ENCODE measurements at regions not wholly inside any gene's neighbourhood (a gene's known extent, or its start where the extent isn't known, plus 50 kb on each side); places are given as distances from the start of the nearest gene placed in this dataset.

DNA sequence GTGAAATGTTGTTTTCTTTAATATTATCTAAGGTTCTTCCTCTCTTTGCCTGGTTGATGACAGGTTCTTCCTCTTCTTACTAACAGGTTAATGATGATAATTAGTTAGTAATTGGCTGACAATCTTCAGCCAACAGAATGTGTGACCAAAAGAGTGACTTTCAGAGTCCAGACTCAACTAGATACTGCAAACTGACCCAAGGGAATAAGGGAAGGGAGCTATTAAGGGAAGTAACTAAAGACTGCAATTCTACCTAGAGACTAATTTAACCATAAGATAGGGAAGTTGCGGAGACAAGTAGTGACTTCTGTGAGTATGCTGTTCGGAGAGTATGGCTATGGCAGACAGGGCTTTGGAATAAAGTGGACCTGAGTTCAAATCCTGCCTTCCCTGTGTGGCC is 127.3 kb upstream of the TACR1 start:
- Histone ChIP-seq H4K20me1 (ENCODE audit: control insufficient read depth, insufficient read depth) (no peaks in the 10 kb centered on the region), H3K27ac (ENCODE audit: control insufficient read depth, insufficient read depth) (no peak overlapping the region), H3K9me3 (replicated peaks; ENCODE audit: control insufficient read depth, insufficient read depth, low read length) (no peaks in the 10 kb centered on the region; the same call in 2 of the 3 replicates), H3K9ac (ENCODE audit: control insufficient read depth, insufficient read depth, low read length) (no peak overlapping the region), H3K79me2 (ENCODE audit: control insufficient read depth, insufficient read depth, low read length) (no peaks in the 10 kb centered on the region), H3K4me1 (ENCODE audit: control insufficient read depth, insufficient read depth, low read length) (no peaks in the 10 kb centered on the region; the same call in 1 of the 2 replicates), H3K36me3 (ENCODE audit: control insufficient read depth in 2 of 2, insufficient read depth in 2 of 2, low read length in 1 of 2) (no peaks in the 10 kb centered on the region), H3K4me3 (no peak overlapping the region), H3K4me2 (ENCODE audit: control insufficient read depth, insufficient read depth) (no peak overlapping the region), H2AFZ (ENCODE audit: control insufficient read depth, low read depth, low read length) (no peak overlapping the region), H3K27me3 (replicated peaks in 1 of 2; ENCODE audit: control insufficient read depth in 2 of 2, insufficient read depth in 2 of 2, low read length in 1 of 2) (no peaks in the 10 kb centered on the region)
- SMC1A ChIA-PET (ENCODE audit: uncharacterized antibody, unreplicated experiment) = interaction anchor here (1.1 to 1.6 kb wide), 2 partner anchors 17 to 75 kb away, joined by 3 read pairs; no protein-coding TSS in a partner anchor
- no peak for FAIRE-seq
- CTCF ChIA-PET = interaction anchor here (1.4 to 1.8 kb wide), 2 partner anchors 16 to 34 kb away, joined by 3 to 4 read pairs; no protein-coding TSS in a partner anchor
- peak; percentile 23; the same call in 1 of the 3 replicates for ATAC-seq
- RAD21 ChIA-PET (ENCODE audit: unreplicated experiment) = no interaction called here
- no TSS peak for BruUV-seq (replicated peaks)
- DNase-seq (ENCODE audit: low read depth, low spot score) = no peak
- TF ChIP-seq POLR2AphosphoS5 (IDR thresholded peaks at IDR 0.05; ENCODE audit: low read length) (no peak), CBX5 (IDR thresholded peaks at IDR 0.05; ENCODE audit: low read depth) (no peak), CBX3 (IDR thresholded peaks at IDR 0.05; ENCODE audit: borderline replicate concordance, low read depth) (no peak), MTA2 (IDR thresholded peaks at IDR 0.05; ENCODE audit: low read depth) (peak; percentile 62; the same call in 1 of the 2 replicates), HCFC1 (IDR thresholded peaks at IDR 0.05; ENCODE audit: low read length) (no peak), MEF2B (IDR thresholded peaks at IDR 0.05; ENCODE audit: partially characterized antibody, poor library complexity, severe bottlenecking) (peak; percentile 46)
- TF ChIP-seq, protein P1, sequence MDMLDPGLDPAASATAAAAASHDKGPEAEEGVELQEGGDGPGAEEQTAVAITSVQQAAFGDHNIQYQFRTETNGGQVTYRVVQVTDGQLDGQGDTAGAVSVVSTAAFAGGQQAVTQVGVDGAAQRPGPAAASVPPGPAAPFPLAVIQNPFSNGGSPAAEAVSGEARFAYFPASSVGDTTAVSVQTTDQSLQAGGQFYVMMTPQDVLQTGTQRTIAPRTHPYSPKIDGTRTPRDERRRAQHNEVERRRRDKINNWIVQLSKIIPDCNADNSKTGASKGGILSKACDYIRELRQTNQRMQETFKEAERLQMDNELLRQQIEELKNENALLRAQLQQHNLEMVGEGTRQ (IDR thresholded peaks at IDR 0.05; ENCODE audit: borderline replicate concordance, low read depth, low read length) = no peak
- TF ChIP-seq, protein P2, sequence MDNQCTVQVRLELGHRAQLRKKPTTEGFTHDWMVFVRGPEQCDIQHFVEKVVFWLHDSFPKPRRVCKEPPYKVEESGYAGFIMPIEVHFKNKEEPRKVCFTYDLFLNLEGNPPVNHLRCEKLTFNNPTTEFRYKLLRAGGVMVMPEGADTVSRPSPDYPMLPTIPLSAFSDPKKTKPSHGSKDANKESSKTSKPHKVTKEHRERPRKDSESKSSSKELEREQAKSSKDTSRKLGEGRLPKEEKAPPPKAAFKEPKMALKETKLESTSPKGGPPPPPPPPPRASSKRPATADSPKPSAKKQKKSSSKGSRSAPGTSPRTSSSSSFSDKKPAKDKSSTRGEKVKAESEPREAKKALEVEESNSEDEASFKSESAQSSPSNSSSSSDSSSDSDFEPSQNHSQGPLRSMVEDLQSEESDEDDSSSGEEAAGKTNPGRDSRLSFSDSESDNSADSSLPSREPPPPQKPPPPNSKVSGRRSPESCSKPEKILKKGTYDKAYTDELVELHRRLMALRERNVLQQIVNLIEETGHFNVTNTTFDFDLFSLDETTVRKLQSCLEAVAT (IDR thresholded peaks at IDR 0.05) = no peak
- 69% methylated on average over 2 of the region's 2 CpGs for WGBS (ENCODE audit: insufficient coverage, insufficient replicate concordance, low lambda C conversion rate, missing lambda C conversion rate)
- POLR2A ChIA-PET = no interaction called here
- in situ Hi-C loops (cut with MboI) = no loop called here
- intact Hi-C loops (cut with micrococcal nuclease; ENCODE audit: unreplicated experiment) = no loop called here

Data from GM12878 (cell line).